ENCODE measurements at regions not wholly inside any gene's neighbourhood (a gene's known extent, or its start where the extent isn't known, plus 50 kb on each side); places are given as distances from the start of the nearest gene placed in this dataset.

GRCh38 chr5:2848619-2849018 is 97.1 kb upstream of the IRX2 start:
- Mint-ChIP-seq H3K9me3 (no peaks in the 10 kb centered on the region), H3K27me3 (ENCODE audit: insufficient read depth, low read depth, poor library complexity) (peaks cover 1% of the 10 kb centered on the region), H3K4me1 (peaks cover 8% of the 10 kb centered on the region; the same call in 2 of the 3 replicates), H3K36me3 (ENCODE audit: low read depth) (no peaks in the 10 kb centered on the region), H3K27ac (no peak overlapping the region), H3K4me3 (no peak overlapping the region)
- Histone ChIP-seq H3K27me3 (ENCODE audit: insufficient read depth) (no peaks in the 10 kb centered on the region), H3K79me2 (replicated peaks; ENCODE audit: insufficient read depth) (no peaks in the 10 kb centered on the region), H2AFZ (no peak overlapping the region), H4K20me1 (replicated peaks; ENCODE audit: insufficient read depth) (no peaks in the 10 kb centered on the region), H3K27ac (ENCODE audit: low read depth) (no peak overlapping the region), H3K4me3 (no peak overlapping the region), H3K4me1 (ENCODE audit: insufficient read depth) (no peaks in the 10 kb centered on the region), H3K36me3 (ENCODE audit: insufficient read depth) (no peaks in the 10 kb centered on the region), H3K4me2 (no peak overlapping the region), H3F3A (replicated peaks; ENCODE audit: low read depth) (no peaks in the 10 kb centered on the region), H3K9me2 (ENCODE audit: insufficient read depth) (no peaks in the 10 kb centered on the region)
- no peak for TF ChIP-seq ZNF462 (CRISPR knock-in tag; IDR thresholded peaks at IDR 0.05)
- TF ChIP-seq, protein P1, sequence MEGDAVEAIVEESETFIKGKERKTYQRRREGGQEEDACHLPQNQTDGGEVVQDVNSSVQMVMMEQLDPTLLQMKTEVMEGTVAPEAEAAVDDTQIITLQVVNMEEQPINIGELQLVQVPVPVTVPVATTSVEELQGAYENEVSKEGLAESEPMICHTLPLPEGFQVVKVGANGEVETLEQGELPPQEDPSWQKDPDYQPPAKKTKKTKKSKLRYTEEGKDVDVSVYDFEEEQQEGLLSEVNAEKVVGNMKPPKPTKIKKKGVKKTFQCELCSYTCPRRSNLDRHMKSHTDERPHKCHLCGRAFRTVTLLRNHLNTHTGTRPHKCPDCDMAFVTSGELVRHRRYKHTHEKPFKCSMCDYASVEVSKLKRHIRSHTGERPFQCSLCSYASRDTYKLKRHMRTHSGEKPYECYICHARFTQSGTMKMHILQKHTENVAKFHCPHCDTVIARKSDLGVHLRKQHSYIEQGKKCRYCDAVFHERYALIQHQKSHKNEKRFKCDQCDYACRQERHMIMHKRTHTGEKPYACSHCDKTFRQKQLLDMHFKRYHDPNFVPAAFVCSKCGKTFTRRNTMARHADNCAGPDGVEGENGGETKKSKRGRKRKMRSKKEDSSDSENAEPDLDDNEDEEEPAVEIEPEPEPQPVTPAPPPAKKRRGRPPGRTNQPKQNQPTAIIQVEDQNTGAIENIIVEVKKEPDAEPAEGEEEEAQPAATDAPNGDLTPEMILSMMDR (conservative IDR thresholded peaks at IDR 0.05; ENCODE audit: low read depth in 2 of 2): peak; percentile 35 to 44; a peak in 3 of 4 replicates
- DNase-seq (ENCODE audit: low spot score) (peak; percentile 62), ATAC-seq (peak; percentile 32; the same call in 1 of the 3 replicates)

GRCh38 chr5:2847608-2848007 is 96.1 kb upstream of the IRX2 start:
- H3K4me2 ChIP-seq: no peak overlapping the region
- no peaks in the 10 kb centered on the region for H3K36me3 Mint-ChIP-seq (ENCODE audit: low read depth)
- TF ChIP-seq CREB1 (CRISPR knock-in tag; IDR thresholded peaks at IDR 0.05; ENCODE audit: low read depth): no peak
- TF ChIP-seq STAT1 (IDR thresholded peaks at IDR 0.05; ENCODE audit: unreplicated experiment): no peak
- no peak for TF ChIP-seq NANOG (IDR thresholded peaks at IDR 0.05; ENCODE audit: borderline replicate concordance)
- no peak for TF ChIP-seq ZNF331 (CRISPR knock-in tag; IDR thresholded peaks at IDR 0.05; ENCODE audit: low read depth)
- no peak for TF ChIP-seq ZNF114 (CRISPR knock-in tag; IDR thresholded peaks at IDR 0.05)
- no peak for TF ChIP-seq JUNB (IDR thresholded peaks at IDR 0.05; ENCODE audit: unreplicated experiment)

More at GRCh38 chr5:2847608-2848007, 96.1 kb upstream of the IRX2 start:
- H3F3A ChIP-seq (replicated peaks; ENCODE audit: low read depth): no peaks in the 10 kb centered on the region
- H3K79me2 ChIP-seq (replicated peaks; ENCODE audit: insufficient read depth): no peaks in the 10 kb centered on the region
- peaks cover 8% of the 10 kb centered on the region; the same call in 2 of the 3 replicates for H3K4me1 Mint-ChIP-seq
- no peak overlapping the region for H3K4me3 Mint-ChIP-seq
- H4K20me1 ChIP-seq (replicated peaks; ENCODE audit: insufficient read depth): no peaks in the 10 kb centered on the region
- ATAC-seq: no peak
- no peaks in the 10 kb centered on the region for H3K27me3 Mint-ChIP-seq (ENCODE audit: insufficient read depth, low read depth, poor library complexity)
- no peaks in the 10 kb centered on the region for H3K9me3 Mint-ChIP-seq
- H2AFZ ChIP-seq: no peak overlapping the region
- DNase-seq (ENCODE audit: low spot score): no peak
- H3K27ac ChIP-seq (ENCODE audit: low read depth): no peak overlapping the region
- no peaks in the 10 kb centered on the region for H3K27me3 ChIP-seq (ENCODE audit: insufficient read depth)
- no peak overlapping the region for H3K4me3 ChIP-seq
- no peaks in the 10 kb centered on the region for H3K36me3 ChIP-seq (ENCODE audit: insufficient read depth)
- no peak overlapping the region for H3K27ac Mint-ChIP-seq
- H3K9me2 ChIP-seq (ENCODE audit: insufficient read depth): no peaks in the 10 kb centered on the region
- H3K4me1 ChIP-seq (ENCODE audit: insufficient read depth): no peaks in the 10 kb centered on the region
